ENCODE measurements at regions not wholly inside any gene's neighbourhood (a gene's known extent, or its start where the extent isn't known, plus 50 kb on each side); places are given as distances from the start of the nearest gene placed in this dataset.
"Not testable (repeated sequence)": the region's sequence is repeated elsewhere in the genome, so short reads cannot be mapped to it uniquely, and the experiment has no call there.

DNA sequence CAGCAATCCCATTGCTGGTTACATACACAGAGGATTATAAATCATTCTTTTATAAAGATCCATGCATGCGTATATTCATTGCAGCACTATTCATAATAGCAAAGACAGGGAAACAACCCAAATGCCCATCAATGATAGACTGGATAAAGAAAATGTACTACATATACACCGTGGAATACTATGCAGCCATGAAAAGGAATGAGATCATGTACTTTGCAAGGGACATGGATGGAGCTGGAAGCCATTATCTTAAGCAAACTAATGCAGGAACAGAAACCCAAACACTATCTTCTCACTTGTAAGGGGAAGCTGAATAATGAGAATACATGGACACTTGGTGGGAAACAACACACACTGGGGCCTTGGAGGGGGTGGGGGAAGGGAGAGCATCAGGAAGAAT, 529.7 kb downstream of the TBC1D32 start:
- DNase-seq (ENCODE audit: low spot score) = no peak

DNA sequence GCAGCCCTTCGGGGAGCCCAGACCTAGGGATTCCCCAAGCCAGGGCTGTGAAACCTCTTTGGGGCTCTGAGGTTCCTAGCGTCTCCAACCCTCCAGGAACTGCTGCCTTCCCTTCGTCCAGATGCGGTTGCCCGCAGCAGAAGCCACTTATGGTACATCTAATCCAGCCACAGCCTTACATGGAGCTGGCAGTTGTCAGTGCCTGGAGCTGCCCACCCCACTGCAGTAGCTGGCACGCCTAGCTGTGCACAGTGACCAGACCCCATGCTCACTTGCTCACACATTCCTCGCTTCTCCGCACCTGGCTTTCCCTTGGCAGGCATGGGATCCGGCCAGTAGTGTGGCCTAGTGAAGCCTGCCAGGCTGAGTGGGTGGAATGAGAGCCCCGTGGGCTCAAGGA, 547.6 kb downstream of the TBC1D32 start:
- DNase-seq (ENCODE audit: low spot score) = no peak

DNA sequence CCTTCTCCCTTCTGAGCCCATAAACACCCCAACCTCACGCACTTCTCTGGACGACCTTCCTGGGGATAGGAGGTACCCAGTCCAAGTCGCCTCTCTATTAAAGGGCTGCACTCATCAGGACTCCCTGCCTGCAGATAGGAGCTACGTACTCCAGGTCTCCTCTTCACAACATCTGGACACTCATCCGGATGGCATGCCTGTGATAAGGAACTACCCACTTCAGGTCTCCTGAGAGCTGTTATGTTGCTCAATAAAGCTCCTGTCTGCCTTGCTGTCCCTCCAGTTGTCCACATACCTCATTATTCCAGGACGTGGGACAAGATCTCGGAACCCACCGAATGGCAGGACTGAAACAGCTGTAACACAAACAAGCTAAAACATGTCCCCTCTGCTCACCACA, 548.0 kb downstream of the TBC1D32 start:
- no peak for DNase-seq (ENCODE audit: low spot score)

DNA sequence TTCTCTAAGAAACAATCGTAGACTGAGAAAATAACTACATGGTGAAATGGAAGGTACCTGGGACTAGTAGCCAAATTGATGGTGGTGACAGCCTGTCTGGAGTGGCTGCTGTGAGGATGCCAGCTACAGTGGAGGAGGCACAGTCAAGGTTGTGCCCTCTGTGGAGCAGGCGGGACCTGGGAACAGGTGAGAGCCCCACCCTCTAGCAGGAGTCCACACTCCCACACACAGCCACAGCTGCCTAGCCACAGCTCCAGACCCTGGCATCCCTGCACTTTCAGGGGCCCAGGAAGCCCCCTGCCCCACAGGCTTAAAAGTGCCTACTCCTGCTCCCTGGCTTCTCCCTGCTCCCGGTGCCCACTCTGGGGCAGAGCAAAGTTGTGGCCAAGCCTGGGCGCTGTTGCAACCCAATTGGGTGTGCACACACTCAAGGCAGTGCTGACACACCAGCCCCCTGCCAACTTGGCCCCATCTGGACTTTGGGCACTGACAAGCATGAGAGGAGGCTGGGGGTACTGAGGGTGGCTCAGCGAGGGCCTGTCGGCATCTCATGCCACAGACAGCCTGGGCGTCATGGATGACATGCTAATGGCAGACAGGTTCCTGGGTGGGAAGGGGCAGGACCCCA, 548.7 kb downstream of the TBC1D32 start:
- no peak for DNase-seq (ENCODE audit: low spot score)

DNA sequence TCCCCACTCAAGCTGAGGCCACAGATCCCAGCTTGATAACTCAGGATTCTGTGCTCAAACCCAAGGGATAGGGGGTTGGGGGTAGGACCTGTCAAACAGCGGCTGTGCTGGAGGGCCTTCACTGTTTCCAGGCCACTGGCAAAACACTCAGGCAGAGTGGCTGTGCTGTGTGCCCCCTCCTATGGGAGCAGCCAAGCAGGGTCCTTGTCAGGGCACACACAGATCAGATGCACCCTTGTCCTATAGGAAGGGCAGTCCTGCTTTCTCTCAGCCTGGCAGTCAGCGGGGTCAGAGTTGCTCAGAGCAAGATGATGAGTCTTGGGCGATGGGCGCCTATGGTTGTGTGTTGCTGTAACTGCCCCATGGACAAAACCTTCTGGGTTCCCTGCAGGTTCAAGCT, 554.8 kb downstream of the TBC1D32 start:
- DNase-seq (ENCODE audit: low spot score) = no peak

DNA sequence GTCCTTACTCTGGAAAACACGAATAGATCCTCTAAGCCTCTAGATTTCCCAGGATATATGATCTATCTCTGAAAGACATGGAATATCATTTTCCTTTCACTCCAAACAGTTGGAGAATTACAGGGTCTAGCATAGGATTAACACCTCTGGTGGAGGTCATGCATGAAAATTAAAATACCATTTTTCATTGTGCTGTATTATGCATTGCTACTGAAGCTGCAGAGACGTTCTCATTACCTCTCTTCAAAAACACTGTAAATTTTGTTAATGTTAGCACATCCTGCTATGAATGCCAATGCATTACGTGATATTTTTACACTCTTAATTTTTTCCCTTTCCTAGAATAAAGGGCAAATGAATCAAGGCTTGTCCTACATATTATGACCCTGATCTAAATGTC, 558.6 kb downstream of the TBC1D32 start:
- no peak for DNase-seq (ENCODE audit: low spot score)

DNA sequence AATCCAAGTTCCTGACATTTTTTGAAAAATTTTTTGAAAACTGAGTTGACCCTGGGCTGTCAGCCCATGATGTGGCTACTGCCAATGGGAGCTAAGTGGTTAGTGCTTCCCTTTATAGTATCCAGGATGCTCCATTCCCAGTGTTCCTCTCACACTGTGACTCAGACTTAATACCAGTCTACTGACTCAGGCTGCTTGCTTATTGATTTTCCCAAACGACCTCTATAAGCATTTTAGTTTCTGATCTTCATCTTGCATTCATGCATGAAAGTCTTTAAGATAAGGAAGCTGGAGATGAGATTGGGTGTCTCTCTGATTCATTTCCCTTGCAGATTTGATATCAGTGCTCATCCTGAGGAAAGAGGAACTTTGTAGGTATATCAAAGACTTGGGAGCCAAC, 560.0 kb downstream of the TBC1D32 start:
- DNase-seq (ENCODE audit: low spot score) = no peak

DNA sequence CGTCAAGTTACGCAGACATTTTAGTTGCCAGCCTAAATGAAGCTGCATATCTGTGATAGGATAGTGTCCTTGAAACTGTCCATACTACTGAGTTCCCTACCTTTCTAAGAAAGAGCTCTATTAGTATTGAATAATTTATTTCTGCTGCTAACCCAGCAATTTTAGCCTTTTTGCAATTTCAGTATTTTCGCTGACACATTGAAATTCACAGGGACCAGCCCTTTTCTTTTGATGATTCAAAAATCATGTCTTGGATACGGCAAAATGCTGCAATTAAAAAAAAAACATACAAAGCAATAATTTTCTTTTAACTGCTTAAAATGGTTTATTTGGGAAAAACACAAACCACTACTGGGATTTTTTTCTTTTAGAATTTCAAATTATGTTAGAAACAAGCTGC, 563.3 kb downstream of the TBC1D32 start:
- DNase-seq (ENCODE audit: low spot score) = no peak

DNA sequence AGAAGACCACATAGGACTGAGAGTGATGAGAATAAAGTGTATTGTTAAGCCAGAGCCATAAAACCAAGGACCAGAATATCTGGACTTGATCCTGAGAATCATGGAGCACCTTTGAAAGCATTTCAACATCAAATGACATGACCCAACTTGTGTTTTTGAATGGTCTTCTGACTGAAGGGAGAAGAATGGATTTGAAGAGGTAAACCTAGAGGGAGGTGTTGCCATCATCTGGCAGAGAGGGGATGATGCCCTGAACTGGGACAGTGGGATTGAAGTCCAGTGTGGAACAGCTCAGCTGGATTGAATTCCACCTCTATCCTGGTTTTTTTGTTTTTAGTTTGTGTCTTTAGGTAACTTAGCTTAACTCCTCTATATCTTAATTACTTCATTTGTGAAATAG, 570.0 kb downstream of the TBC1D32 start:
- no peak for DNase-seq (ENCODE audit: low spot score)

DNA sequence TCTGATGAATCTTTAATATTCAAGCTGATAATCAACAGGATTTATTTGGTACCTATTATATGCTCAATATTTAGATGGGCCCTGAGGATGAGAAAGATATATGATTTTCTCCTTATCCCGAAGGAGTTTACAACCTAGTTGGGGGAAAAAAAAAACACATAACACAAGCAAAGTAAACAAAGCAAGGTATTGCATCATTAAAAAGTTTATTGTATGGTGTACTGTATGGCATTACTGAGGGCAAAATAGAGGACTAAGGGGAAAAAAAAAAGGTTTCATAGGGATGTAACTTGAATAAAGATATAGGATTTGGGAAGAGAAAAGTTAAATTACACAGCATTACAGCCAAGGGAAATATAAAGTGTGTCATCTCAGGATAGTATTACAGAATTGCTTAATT, 574.7 kb downstream of the TBC1D32 start:
- no peak for DNase-seq (ENCODE audit: low spot score)

DNA sequence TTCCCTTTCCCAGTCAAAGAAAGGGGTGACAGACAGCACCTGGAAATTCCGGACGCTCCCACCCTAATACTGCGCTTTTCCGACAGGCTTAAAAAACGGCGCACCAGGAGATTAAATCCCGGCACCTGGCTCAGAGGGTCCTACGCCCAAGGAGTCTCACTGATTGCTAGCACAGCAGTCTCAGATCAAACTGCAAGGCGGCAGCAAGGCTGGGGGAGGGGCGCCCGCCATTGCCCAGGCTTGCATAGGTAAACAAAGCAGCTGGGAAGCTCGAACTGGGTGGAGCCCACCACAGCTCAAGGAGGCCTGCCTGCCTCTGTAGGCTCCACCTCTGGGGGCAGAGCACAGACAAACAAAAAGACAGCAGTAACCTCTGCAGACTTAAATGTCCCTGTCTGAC, 585.7 kb downstream of the TBC1D32 start:
- not testable (repeated sequence) for DNase-seq (ENCODE audit: low spot score)

DNA sequence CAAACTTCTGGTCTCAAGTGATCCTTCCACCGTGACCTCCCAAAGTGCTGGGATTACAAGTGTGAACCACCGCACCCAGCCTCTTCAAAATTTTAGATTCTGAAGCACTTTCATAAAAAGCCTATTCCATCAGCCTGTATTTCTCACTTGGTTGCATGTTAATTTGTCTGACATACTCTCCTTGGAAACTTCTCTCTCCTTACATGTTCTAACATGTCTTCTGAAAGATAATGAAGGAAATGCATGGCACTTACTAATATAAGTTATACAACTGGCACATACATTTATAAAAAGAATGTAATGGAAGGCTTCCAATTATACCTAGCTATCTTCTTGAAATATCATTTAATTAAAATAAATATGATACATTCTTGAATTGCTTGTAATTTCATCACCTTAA, 597.5 kb downstream of the TBC1D32 start:
- DNase-seq (ENCODE audit: low spot score) = no peak

DNA sequence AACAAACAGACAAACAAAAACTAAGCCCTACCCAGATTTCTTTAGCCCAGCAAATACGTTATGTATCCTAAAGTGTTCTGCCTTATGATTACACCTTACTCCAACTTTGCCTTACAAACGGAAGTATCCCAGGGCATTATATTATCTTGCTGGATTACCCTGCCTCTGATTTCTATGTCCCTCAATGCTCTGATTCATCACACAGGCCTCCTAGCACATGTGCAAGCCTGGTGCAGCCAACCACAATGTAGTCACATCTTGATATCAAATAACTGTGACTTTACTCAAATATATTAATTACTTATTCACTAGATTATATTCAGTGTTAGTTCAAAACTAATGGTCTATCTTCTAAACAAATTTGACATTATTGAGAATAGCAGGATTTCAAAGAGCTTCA, 598.6 kb downstream of the TBC1D32 start:
- DNase-seq (ENCODE audit: low spot score) = no peak

DNA sequence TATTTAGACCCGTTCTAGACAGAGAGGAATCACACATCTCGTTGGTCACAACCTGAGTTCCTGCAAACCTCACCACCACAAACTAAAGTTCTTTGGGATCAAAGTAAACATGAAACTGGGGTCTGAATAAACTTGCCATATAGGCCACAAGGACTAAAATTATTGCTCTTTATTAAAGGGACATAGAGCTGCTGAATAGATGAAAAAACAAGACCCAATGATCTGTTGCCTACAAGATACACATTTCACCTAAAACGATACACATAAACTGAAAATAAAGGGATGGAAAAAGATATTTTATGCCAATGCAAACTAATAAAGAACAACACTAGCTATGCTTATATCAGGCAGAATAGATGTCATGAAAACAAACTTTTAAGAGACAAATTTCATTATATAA, 623.0 kb downstream of the TBC1D32 start:
- DNase-seq (ENCODE audit: low spot score) = no peak

DNA sequence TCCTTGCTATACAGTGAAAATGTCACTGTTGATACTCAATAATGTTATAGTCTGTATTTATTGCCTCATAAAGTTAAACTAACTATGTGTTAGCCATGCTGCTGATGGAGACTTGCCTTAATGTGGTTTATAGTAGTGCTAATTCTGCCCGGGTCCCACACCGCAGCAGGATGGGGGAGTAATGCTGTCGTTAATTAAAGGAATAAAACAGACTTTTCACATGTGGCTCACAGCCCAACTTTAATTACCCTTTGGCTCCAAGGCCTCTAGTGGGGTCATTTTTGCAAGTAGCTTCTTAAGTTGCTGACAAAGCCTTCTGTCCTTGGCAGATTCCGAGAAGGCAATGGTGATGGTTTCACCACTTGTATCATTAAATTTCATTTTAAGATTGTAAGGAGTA, 634.3 kb downstream of the TBC1D32 start:
- no peak for DNase-seq (ENCODE audit: low spot score)

DNA sequence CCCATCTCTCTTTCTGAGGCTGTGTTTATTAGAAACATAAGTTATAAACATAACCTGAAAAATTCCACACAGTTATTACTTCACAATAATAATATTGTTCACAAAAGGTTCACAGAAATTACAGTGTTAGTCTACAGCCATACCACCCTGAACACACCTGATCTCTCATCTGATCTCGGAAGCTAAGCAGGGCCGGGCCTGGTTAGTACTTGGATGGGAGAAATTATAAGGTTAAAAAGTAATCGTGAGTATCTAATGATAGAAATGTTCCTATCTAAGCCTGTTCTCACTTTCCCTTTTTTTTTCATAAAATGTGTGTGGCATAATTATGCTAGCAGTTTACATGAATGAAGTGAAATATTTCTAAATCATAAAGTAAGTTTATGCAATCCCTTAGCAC, 647.8 kb downstream of the TBC1D32 start:
- no peak for DNase-seq (ENCODE audit: low spot score)

DNA sequence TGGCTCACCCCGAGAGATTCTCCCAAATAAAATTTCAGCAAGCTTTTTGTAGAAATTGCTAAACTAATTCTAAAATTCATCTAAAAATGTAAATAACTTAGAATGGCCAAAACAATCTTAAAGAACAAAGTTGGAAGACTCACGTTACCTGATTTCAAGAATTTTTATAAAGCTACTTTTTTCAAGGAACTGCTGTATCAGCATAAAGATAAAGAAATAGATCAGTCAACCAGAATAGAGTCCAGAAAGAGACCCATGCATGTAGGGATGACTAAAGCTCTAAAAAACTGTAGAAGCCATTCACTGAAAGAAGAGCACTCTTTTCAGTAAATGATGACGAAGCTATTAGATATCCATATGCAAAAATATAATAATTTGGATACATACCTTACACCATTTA, 652.1 kb downstream of the TBC1D32 start:
- no peak for DNase-seq (ENCODE audit: low spot score)

DNA sequence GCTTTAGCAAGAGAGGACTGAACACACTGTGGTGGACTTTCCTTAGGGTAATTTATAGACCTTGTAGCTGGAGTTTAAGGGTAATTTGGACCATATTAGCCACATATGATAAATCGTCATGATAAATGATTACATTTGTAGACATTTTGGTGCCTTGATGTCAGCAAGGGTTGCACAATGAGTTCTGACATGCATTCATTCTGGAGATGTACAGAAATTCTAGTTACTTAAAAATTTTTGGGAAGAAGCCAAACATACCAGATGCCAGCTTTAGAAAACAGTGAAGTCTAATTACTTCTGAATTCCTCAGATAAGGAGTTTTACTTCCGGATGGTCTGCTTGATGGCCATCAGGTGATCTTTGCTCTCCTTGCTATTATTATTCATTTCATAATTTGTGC, 653.1 kb downstream of the TBC1D32 start:
- DNase-seq (ENCODE audit: low spot score) = no peak

DNA sequence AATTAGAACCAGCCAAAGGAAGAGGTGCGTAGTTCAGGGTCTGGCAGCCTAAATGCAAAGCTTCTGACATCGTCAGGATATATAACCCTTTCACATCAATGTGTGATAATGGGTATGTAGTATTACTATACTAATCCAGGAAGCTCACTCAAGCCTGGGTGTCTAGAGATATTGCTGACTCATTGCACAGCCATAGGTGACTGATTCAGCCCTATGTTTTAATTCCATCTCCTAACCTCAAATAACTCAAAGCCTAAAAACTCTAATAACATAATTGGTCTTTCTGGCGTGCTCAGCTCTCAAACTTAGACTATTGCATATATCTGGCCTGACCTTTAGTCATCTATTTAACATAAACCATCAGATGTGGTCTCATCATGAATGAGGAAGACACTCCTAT, 658.4 kb downstream of the TBC1D32 start:
- no peak for DNase-seq (ENCODE audit: low spot score)

DNA sequence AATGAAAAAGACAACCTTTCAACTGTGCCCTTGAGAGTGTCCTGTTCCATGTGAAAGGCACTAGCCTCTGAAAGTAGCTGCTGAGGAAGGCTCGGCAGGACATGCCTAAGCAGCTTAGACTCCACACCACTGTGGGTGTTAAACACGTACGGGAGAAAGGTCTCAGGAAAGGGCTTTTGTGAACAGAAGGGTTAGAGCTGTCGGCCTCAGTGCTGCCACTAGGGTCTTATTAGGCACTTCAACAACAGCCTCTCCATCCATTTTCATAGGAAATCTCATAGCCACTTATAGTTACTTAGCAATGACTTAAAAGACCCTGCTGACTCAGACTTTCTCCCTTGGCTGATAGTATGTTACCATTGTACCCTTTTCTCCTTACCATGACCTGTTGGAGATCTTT, 662.8 kb downstream of the TBC1D32 start:
- DNase-seq (ENCODE audit: low spot score) = no peak

DNA sequence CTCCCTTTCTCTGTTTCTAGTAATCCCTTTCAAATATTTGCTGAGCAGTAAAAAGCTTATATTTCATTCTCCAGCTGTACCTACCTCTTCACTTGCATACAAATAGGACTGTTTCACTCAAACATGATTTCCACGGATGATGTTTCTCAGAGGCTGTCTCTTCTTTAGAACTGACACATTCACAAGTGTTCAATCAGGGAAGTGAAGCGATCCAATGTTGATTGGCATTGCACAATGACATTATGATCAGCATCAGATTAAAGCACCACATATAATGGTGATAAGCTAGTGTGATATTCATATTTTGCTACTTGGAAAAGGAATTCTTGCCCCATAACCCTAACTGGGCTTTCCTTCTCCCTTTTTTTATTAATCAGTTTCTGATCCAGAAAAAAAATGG, 681.8 kb downstream of the TBC1D32 start:
- DNase-seq (ENCODE audit: low spot score) = no peak

DNA sequence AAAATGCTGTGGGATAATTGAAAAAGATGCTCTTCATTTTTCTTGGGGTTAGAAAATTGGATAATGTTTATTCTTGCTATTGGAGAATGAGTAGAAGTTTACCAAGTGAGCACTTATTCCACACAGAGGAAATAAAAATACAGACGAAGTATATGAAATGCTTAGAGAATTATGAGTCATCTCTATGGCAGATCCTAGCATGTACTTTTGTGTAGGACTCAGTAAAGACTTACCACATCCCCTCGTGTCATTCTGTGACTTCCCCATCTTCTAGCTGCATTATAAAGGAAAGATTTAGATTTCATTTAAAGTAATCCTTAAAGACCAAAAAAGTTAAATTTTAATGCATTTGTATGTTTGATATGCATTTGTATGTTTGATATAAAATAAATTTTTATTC, 685.6 kb downstream of the TBC1D32 start:
- no peak for DNase-seq (ENCODE audit: low spot score)

DNA sequence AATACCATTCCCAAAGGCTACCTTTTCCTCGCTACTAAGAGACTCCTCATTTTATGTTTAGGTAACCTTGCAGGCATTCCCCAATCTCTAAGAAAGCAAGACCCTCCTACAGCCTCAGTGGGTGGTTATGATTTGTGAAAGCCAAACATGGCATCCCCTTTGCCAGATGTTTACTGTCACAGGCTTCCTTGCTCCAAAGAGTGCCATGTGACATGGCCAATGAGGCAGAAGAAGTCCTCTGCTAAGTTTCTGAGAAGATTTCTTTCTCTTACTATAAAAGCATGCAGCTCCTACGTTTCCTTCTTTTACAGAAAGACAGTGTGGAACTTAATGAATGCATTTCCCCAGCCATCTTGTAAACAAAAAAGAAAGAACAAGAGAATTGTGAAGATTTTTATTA, 688.2 kb downstream of the TBC1D32 start:
- DNase-seq (ENCODE audit: low spot score) = no peak

DNA sequence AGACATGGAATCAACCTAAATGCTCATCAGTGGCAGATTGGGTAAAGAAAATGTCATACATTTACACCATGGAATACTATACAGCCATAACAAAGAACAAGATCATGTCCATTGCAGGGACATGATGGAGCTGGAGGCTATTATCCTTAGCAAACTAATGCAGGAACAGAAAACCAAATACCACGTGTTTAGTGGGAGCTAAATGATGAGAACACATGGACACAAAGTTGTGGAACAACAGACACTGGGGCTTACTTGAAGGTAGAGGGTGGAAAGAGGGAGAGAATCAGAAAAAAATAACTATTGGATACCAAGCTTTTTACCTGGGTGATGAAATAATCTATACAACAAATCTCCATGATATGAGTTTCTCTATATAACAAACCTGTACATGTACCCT, 701.3 kb downstream of the TBC1D32 start:
- DNase-seq (ENCODE audit: low spot score) = no peak

DNA sequence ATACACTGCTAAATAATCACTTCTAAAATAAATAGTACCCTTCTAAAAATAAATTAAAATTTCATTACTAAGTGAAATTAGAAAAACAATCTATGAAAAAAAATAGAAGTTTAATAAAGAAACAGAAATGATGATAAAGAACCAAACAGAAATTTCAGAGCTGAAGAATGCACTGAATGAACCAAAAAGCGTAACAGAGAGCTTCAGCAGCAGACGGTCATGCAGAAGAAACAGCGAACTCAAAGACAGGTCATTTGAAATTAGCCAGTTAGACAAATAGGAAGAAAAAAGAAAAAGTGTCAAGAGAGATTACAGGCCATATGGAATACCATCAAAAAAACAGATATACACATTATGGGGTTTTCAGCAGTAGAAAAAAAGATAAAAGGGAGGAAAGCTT, 706.7 kb downstream of the TBC1D32 start:
- no peak for DNase-seq (ENCODE audit: low spot score)

All from LoVo (cell line).